Stomach smooth muscle (tissue), 2 donors: ENCODE measurements at regions not wholly inside any gene's neighbourhood (a gene's known extent, or its start where the extent isn't known, plus 50 kb on each side); places are given as distances from the start of the nearest gene placed in this dataset.

Source experiments
- H3K27ac ChIP-seq: one replicate; pipeline ENCODE4 v1.7.0; 2013; ENCODE audit warnings: mild to moderate bottlenecking, low read length, inconsistent platforms
- H3K27me3 ChIP-seq, 2 donors: one replicate each; pipeline ENCODE4 v1.7.0; 2013; ENCODE audit warnings: low read length in 2 of 2; ENCODE audit not compliant: insufficient read depth in 2 of 2, control insufficient read depth in 1 of 2
- H3K36me3 ChIP-seq, 2 donors: one replicate each; pipeline ENCODE4 v1.7.0; 2013; ENCODE audit warnings: low read length in 2 of 2; ENCODE audit not compliant: control insufficient read depth in 2 of 2, insufficient read depth in 2 of 2
- H3K4me1 ChIP-seq: one replicate; pipeline ENCODE4 v1.7.0; 2013; ENCODE audit warnings: low read length; ENCODE audit not compliant: control insufficient read depth, insufficient read depth
- H3K4me3 ChIP-seq, 2 donors: one replicate each; pipeline ENCODE4 v1.7.0; 2013; ENCODE audit warnings: low read length in 2 of 2
- H3K9ac ChIP-seq, 2 donors: one replicate each; pipeline ENCODE4 v1.7.0; 2013; ENCODE audit warnings: low read length in 2 of 2, mild to moderate bottlenecking in 1 of 2
- H3K9me3 ChIP-seq, 2 donors: one replicate each; pipeline ENCODE4 v1.7.0; 2013; ENCODE audit warnings: low read length in 2 of 2; ENCODE audit not compliant: control insufficient read depth in 2 of 2
- donor health status: healthy.
- donor health status: Pancreatic carcinoma.

GRCh38 chr16:86905302-86905701, 327.0 kb downstream of the FOXL1 start:
- no peaks in the 10 kb centered on the region for H3K9me3 ChIP-seq
- no peaks in the 10 kb centered on the region for H3K4me1 ChIP-seq
- no peak overlapping the region for H3K27ac ChIP-seq
- no peaks in the 10 kb centered on the region for H3K36me3 ChIP-seq
- H3K27me3 ChIP-seq: peaks cover 3 to 7% of the 10 kb centered on the region in 2 donors
- H3K9ac ChIP-seq: no peak overlapping the region
- H3K4me3 ChIP-seq: no peak overlapping the region

- Histone ChIP-seq H3K27me3 (peaks cover 3 to 7% of the 10 kb centered on the region in 2 donors), H3K9me3 (no peaks in the 10 kb centered on the region), H3K4me1 (no peaks in the 10 kb centered on the region), H3K4me3 (no peak overlapping the region), H3K9ac (no peak overlapping the region), H3K36me3 (no peaks in the 10 kb centered on the region), H3K27ac (no peak overlapping the region)
These were observed 328.3 kb downstream of the FOXL1 start for GRCh38 chr16:86906623-86907022.

GRCh38 chr16:86909359-86910160, 331.2 kb downstream of the FOXL1 start:
- no peaks in the 10 kb centered on the region for H3K36me3 ChIP-seq
- H3K4me1 ChIP-seq: no peaks in the 10 kb centered on the region
- H3K9ac ChIP-seq: no peak overlapping the region
- H3K27ac ChIP-seq: no peak overlapping the region
- no peaks in the 10 kb centered on the region for H3K9me3 ChIP-seq
- H3K27me3 ChIP-seq: peaks cover 3 to 4% of the 10 kb centered on the region in 2 donors
- H3K4me3 ChIP-seq: no peak overlapping the region

GRCh38 chr16:86910161-86910769, 331.9 kb downstream of the FOXL1 start:
- no peak overlapping the region for H3K9ac ChIP-seq
- H3K4me3 ChIP-seq: no peak overlapping the region
- H3K27ac ChIP-seq: no peak overlapping the region
- H3K4me1 ChIP-seq: no peaks in the 10 kb centered on the region
- no peaks in the 10 kb centered on the region for H3K9me3 ChIP-seq
- H3K36me3 ChIP-seq: no peaks in the 10 kb centered on the region
- H3K27me3 ChIP-seq: peaks cover 3% of the 10 kb centered on the region in 2 donors

GRCh38 chr16:86911437-86911958, 333.1 kb downstream of the FOXL1 start:
- Histone ChIP-seq H3K4me3 (no peak overlapping the region), H3K27me3 (peaks cover 2 to 3% of the 10 kb centered on the region in 2 donors), H3K36me3 (no peaks in the 10 kb centered on the region), H3K27ac (no peak overlapping the region), H3K9ac (no peak overlapping the region), H3K9me3 (no peaks in the 10 kb centered on the region), H3K4me1 (no peaks in the 10 kb centered on the region)

GRCh38 chr16:86913886-86914285, 335.5 kb downstream of the FOXL1 start:
- Histone ChIP-seq H3K27ac (no peak overlapping the region), H3K9ac (no peak overlapping the region), H3K4me1 (no peaks in the 10 kb centered on the region), H3K36me3 (no peaks in the 10 kb centered on the region), H3K4me3 (no peak overlapping the region), H3K9me3 (no peaks in the 10 kb centered on the region), H3K27me3 (peaks cover 0 to 2% of the 10 kb centered on the region in 2 donors)

- Histone ChIP-seq H3K4me1 (no peaks in the 10 kb centered on the region), H3K27ac (no peak overlapping the region), H3K9me3 (no peaks in the 10 kb centered on the region), H3K4me3 (no peak overlapping the region), H3K27me3 (peaks cover 0 to 2% of the 10 kb centered on the region in 2 donors), H3K36me3 (no peaks in the 10 kb centered on the region), H3K9ac (no peak overlapping the region)
These were observed 336.7 kb downstream of the FOXL1 start for GRCh38 chr16:86914876-86915717.

GRCh38 chr16:86917471-86918365, 339.4 kb downstream of the FOXL1 start:
- Histone ChIP-seq H3K36me3 (no peaks in the 10 kb centered on the region), H3K9me3 (peaks cover 10 to 14% of the 10 kb centered on the region in 2 donors), H3K27ac (no peak overlapping the region), H3K27me3 (peaks cover 0 to 2% of the 10 kb centered on the region in 2 donors), H3K9ac (no peak overlapping the region), H3K4me3 (no peak overlapping the region), H3K4me1 (no peaks in the 10 kb centered on the region)

GRCh38 chr16:86918637-86919036, 340.3 kb downstream of the FOXL1 start:
- Histone ChIP-seq H3K4me3 (no peak overlapping the region), H3K36me3 (no peaks in the 10 kb centered on the region), H3K27ac (no peak overlapping the region), H3K9ac (no peak overlapping the region), H3K9me3 (peaks cover 10 to 18% of the 10 kb centered on the region in 2 donors), H3K27me3 (peaks cover 0 to under 1% of the 10 kb centered on the region in 2 donors), H3K4me1 (no peaks in the 10 kb centered on the region)

GRCh38 chr16:86919078-86919477, 340.7 kb downstream of the FOXL1 start:
- Histone ChIP-seq H3K9me3 (peaks cover 10 to 18% of the 10 kb centered on the region in 2 donors), H3K9ac (no peak overlapping the region), H3K36me3 (no peaks in the 10 kb centered on the region), H3K4me3 (no peak overlapping the region), H3K27me3 (peaks cover 0 to 3% of the 10 kb centered on the region in 2 donors), H3K27ac (no peak overlapping the region), H3K4me1 (no peaks in the 10 kb centered on the region)
